Duodenal mucosa (tissue), 2 donors: ENCODE measurements at regions not wholly inside any gene's neighbourhood (a gene's known extent, or its start where the extent isn't known, plus 50 kb on each side); places are given as distances from the start of the nearest gene placed in this dataset.

Source experiments
- H3K27ac ChIP-seq: one replicate; pipeline ENCODE4 v1.7.0; 2013; ENCODE audit warnings: low read depth, low read length
- H3K27me3 ChIP-seq, 2 donors: one replicate each; pipeline ENCODE4 v1.7.0; 2013; ENCODE audit warnings: low read length in 2 of 2, control low read depth in 1 of 2; ENCODE audit not compliant: insufficient read depth in 2 of 2, control insufficient read depth in 1 of 2
- H3K36me3 ChIP-seq, 2 donors: one replicate each; pipeline ENCODE4 v1.7.0; 2013; ENCODE audit warnings: low read length in 2 of 2, control low read depth in 1 of 2; ENCODE audit not compliant: insufficient read depth in 2 of 2, control insufficient read depth in 1 of 2
- H3K4me1 ChIP-seq, 2 donors: one replicate each; pipeline ENCODE4 v1.7.0; 2013; ENCODE audit warnings: low read length in 2 of 2, control low read depth in 1 of 2; ENCODE audit not compliant: insufficient read depth in 2 of 2, control insufficient read depth in 1 of 2
- H3K4me3 ChIP-seq, 2 donors: one replicate each; pipeline ENCODE4 v1.7.0; 2013; ENCODE audit warnings: low read length in 2 of 2, low read depth in 1 of 2
- H3K9ac ChIP-seq, 2 donors: one replicate each; pipeline ENCODE4 v1.7.0; 2013; ENCODE audit warnings: low read length in 2 of 2, low read depth in 1 of 2
- H3K9me3 ChIP-seq, 2 donors: one replicate each; pipeline ENCODE4 v1.7.0; 2013; ENCODE audit warnings: low read length in 2 of 2, control low read depth in 1 of 2; ENCODE audit not compliant: control insufficient read depth in 1 of 2

DNA sequence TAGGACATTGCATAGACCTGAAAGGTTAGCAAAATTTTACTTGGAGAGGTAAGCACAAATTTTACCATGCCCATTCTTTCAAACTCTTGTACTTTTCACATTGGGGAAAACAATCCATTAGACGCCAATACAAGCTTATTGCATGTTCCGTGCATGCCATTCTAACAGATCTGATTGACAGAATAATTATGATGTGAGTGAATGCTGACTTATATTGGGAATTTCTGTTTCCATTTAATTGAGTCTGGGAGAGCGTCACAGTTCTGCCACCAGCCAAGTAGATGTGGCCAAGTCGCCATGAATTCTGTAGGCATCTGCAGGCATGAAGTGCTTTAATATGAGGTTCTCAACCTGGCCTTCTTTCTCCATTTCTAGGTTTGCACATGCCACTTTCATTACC is 1097.4 kb downstream of the VRK1 start:
- H3K36me3 ChIP-seq, result no peaks in the 10 kb centered on the region
- no peak overlapping the region for H3K27ac ChIP-seq
- no peak overlapping the region for H3K9ac ChIP-seq
- no peak overlapping the region for H3K4me3 ChIP-seq
- H3K4me1 ChIP-seq, result no peaks in the 10 kb centered on the region
- H3K27me3 ChIP-seq, result no peaks in the 10 kb centered on the region
- H3K9me3 ChIP-seq, result no peaks in the 10 kb centered on the region

DNA sequence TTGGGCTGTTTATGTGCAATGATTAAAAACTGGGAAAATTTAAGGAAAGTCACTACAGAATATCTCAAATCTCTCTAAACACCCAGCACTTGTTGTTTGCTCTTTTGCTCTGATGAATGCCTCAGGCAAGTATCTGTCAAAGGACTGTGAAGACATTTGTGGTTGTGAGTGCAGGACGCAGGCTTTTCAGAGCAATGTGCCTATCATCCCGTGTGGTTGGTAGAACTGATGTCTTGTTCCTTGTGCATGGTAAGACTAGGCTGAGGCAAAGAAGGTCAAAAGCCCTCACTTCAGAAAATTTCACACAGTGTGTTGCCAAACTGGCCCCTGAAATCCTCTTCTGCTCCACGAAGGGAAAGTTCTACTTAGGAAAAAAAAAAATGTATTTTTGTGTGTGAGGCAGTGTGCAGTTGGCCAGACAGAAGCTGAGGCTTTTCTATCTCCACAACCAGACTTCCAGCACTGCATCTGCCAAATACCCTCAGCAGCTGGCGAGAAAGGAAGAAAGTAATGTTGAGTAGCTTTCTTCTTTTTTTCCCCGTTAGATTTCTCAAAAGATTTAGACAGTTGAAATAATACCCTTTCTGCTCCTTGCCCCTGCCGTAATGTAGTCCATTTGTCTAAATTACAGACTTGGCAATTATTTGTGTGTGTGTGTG is 1103.1 kb downstream of the VRK1 start:
- Histone ChIP-seq H3K27me3 (no peaks in the 10 kb centered on the region), H3K27ac (no peak overlapping the region), H3K4me1 (no peaks in the 10 kb centered on the region), H3K9me3 (no peaks in the 10 kb centered on the region), H3K9ac (no peak overlapping the region), H3K36me3 (no peaks in the 10 kb centered on the region), H3K4me3 (no peak overlapping the region)

- Histone ChIP-seq H3K36me3 (no peaks in the 10 kb centered on the region), H3K4me3 (no peak overlapping the region), H3K9ac (no peak overlapping the region), H3K27ac (no peak overlapping the region), H3K4me1 (no peaks in the 10 kb centered on the region), H3K27me3 (no peaks in the 10 kb centered on the region), H3K9me3 (no peaks in the 10 kb centered on the region)
These were observed 1105.4 kb downstream of the VRK1 start for GRCh38 chr14:97902630-97903029.

DNA sequence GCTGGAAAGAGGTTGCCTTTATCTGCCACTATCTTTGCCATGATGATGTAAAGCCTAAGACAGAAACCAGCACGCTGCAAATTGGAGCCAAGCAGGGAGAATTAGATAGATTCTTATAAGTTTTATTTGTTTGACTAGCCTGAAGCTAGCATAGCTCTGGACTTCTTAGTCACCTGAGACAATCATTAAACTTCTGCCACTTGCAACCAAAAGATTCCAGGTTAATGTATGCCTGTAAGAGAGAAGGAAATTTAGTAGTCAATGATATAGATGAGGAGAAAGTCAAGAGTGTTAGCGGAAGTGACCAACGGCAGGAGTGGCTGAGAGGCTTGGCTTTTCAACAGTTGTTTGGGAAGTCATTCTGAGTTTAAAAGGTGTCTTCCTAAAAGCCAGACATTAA is 1106.6 kb downstream of the VRK1 start:
- no peaks in the 10 kb centered on the region for H3K9me3 ChIP-seq
- no peak overlapping the region for H3K9ac ChIP-seq
- H3K36me3 ChIP-seq, result no peaks in the 10 kb centered on the region
- no peak overlapping the region for H3K27ac ChIP-seq
- no peaks in the 10 kb centered on the region for H3K4me1 ChIP-seq
- H3K27me3 ChIP-seq, result no peaks in the 10 kb centered on the region
- H3K4me3 ChIP-seq, result no peak overlapping the region

DNA sequence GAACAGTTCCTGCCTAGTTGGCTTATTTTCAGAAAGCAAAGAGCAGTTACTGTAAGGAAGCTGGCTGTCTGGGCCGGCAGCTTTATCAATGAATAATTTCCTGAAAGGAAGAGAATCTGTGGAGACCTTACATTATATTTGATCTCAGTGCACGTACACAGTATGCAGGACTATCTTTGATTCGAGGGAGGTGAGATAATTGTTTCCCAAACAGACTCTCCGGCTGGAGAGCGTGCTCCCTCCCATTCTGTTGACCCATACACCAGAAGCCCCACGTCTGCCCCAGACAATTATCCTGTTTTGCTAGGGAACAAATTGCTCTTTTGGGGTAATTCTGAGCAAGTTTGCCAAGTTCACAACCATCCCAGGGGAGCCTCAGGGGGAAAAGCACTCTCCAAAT is 1115.0 kb downstream of the VRK1 start:
- no peaks in the 10 kb centered on the region for H3K9me3 ChIP-seq
- no peak overlapping the region for H3K9ac ChIP-seq

GRCh38 chr14:97916100-97916499 is 1118.9 kb downstream of the VRK1 start:
- Histone ChIP-seq H3K4me1 (no peaks in the 10 kb centered on the region), H3K27ac (no peak overlapping the region), H3K27me3 (no peaks in the 10 kb centered on the region), H3K36me3 (no peaks in the 10 kb centered on the region), H3K4me3 (no peak overlapping the region), H3K9me3 (no peaks in the 10 kb centered on the region), H3K9ac (no peak overlapping the region)

More for the DNA sequence above, 1115.0 kb downstream of the VRK1 start:
- Histone ChIP-seq H3K4me3 (no peak overlapping the region), H3K27ac (no peak overlapping the region), H3K4me1 (no peaks in the 10 kb centered on the region), H3K27me3 (no peaks in the 10 kb centered on the region), H3K36me3 (no peaks in the 10 kb centered on the region)

GRCh38 chr14:97916669-97917568 is 1119.7 kb downstream of the VRK1 start:
- Histone ChIP-seq H3K4me3 (no peak overlapping the region), H3K36me3 (no peaks in the 10 kb centered on the region), H3K27ac (no peak overlapping the region), H3K27me3 (no peaks in the 10 kb centered on the region), H3K9ac (no peak overlapping the region), H3K4me1 (no peaks in the 10 kb centered on the region), H3K9me3 (no peaks in the 10 kb centered on the region)

DNA sequence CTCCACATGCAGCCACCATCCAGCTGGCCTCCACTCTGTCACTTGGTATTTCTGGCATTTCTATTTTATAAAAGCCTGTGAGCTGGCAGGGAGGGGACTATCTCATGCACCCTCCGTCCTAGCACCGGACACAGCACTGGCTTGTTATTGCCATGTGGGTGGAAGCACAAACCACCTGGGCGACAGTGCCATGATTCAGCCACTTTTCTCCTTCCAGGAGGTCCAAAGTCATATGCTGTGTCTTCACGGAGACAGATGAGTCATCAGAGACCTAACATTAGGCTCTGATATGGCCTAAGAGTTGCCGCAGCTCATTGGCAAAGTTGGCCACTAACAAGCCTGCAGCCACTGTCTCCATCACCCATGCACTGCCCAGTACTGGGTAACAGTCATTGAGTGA is 1123.0 kb downstream of the VRK1 start:
- no peaks in the 10 kb centered on the region for H3K9me3 ChIP-seq
- no peaks in the 10 kb centered on the region for H3K27me3 ChIP-seq
- no peak overlapping the region for H3K27ac ChIP-seq
- H3K36me3 ChIP-seq, result no peaks in the 10 kb centered on the region
- no peak overlapping the region for H3K9ac ChIP-seq
- no peaks in the 10 kb centered on the region for H3K4me1 ChIP-seq
- H3K4me3 ChIP-seq, result no peak overlapping the region

- Histone ChIP-seq H3K9ac (no peak overlapping the region), H3K4me3 (no peak overlapping the region), H3K4me1 (no peaks in the 10 kb centered on the region), H3K27ac (no peak overlapping the region), H3K36me3 (no peaks in the 10 kb centered on the region), H3K9me3 (no peaks in the 10 kb centered on the region), H3K27me3 (no peaks in the 10 kb centered on the region)
These were observed 1124.1 kb downstream of the VRK1 start for GRCh38 chr14:97921296-97921695.

DNA sequence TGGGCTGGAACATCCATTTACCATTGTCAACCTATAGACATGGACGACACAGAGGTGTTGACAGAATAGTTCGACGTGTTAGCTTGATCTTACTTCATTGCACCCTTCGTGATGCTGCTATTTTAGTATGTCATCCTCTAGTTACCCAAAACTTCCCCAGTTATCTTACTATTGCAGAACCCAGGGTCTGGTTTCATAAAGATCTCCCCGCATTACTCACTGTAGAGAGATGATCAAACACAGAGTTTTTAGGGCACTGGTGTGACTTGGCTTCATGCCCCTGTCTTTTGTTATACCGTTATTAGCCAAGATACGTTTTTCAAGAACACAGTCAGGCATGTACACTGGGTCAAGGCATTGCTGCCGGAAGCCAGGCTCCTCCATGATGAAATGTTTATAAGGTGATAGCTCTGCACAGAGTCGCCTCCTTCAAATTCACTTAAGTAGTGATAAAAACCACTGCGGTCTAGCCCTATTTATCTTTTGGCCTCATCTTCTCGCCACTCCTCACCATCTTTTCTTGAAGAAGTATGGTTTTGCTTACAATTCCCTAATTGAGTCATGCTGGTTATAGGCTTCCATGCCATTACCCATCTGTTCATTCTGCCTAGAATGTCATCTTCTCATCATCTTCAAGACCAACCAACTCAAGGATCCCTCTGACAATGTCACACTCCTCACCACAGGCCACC is 1127.9 kb downstream of the VRK1 start:
- H3K27ac ChIP-seq, result no peak overlapping the region
- H3K9ac ChIP-seq, result no peak overlapping the region
- H3K9me3 ChIP-seq, result no peaks in the 10 kb centered on the region
- no peaks in the 10 kb centered on the region for H3K27me3 ChIP-seq
- H3K4me3 ChIP-seq, result no peak overlapping the region
- H3K4me1 ChIP-seq, result no peaks in the 10 kb centered on the region
- H3K36me3 ChIP-seq, result no peaks in the 10 kb centered on the region
